SK-N-SH (cell line): ENCODE measurements at regions not wholly inside any gene's neighbourhood (a gene's known extent, or its start where the extent isn't known, plus 50 kb on each side); places are given as distances from the start of the nearest gene placed in this dataset.

Experiments used
- CTCF ChIA-PET: fragments of 300-600, 350-600 bp; formaldehyde crosslinking; extraction: SDS; loops from one replicate; lab custom pipeline; 2021; lab: Yijun Ruan, JAX
- POLR2A ChIA-PET: fragments of 350-600 bp; sonication (Branson Sonifier 250); formaldehyde crosslinking; extraction: SDS; loops from one replicate; lab custom pipeline; 2020; ENCODE audit warnings: antibody characterized with exemption, inconsistent platforms; lab: Yijun Ruan, JAX
- DNase-seq: peaks from one replicate; pipeline ENCODE4 v3.0.0; 2012
- H2AFZ ChIP-seq: fragments of 200-600 bp; sonication (generic); 2 replicates; pipeline ENCODE4 v1.8.1; 2016; ENCODE audit warnings: antibody characterized with exemption, mild to moderate bottlenecking, low read depth
- H3F3A ChIP-seq: fragments of 200-600 bp; sonication (generic); replicated peaks from 2 replicates; pipeline ENCODE3; 2016; ENCODE audit warnings: antibody characterized with exemption, mild to moderate bottlenecking; ENCODE audit not compliant: insufficient read depth
- H3K27ac ChIP-seq, 2 experiments: fragments of 200-500 bp in 1 of 2; fragments of 200-600 bp in 1 of 2; sonication (Bioruptor generic) in 1 of 2; sonication (generic), shearing (Covaris generic) in 1 of 2; 2 replicates each; pipeline versions ENCODE4 v1.5.1 to v1.6.1; 2014 to 2016; ENCODE audit warnings: low read depth in 2 of 2, inconsistent platforms in 1 of 2, low read length in 1 of 2, mild to moderate bottlenecking in 1 of 2, mixed read lengths in 1 of 2
- H3K27me3 ChIP-seq: fragments of 200-600 bp; sonication (generic), shearing (Covaris generic); 2 replicates; pipeline ENCODE4 v1.6.1; 2016; ENCODE audit warnings: mixed run types; ENCODE audit not compliant: insufficient read depth
- H3K36me3 ChIP-seq, 2 experiments: fragments of 200-500 bp in 1 of 2; fragments of 200-600 bp in 1 of 2; sonication (Bioruptor generic) in 1 of 2; sonication (generic) in 1 of 2; replicated peaks in 1 of 2; 2 replicates each; pipeline versions ENCODE3 to v1.5.1; 2014 to 2016; ENCODE audit warnings: low read length in 1 of 2, mild to moderate bottlenecking in 1 of 2; ENCODE audit not compliant: insufficient read depth in 2 of 2, control insufficient read depth in 1 of 2
- H3K4me1 ChIP-seq, 2 experiments: fragments of 200-500 bp in 1 of 2; fragments of 200-600 bp in 1 of 2; sonication (Bioruptor generic) in 1 of 2; sonication (generic), shearing (Covaris generic) in 1 of 2; 2 replicates each; pipeline versions ENCODE4 v1.5.1 to v1.6.1; 2014 to 2016; ENCODE audit warnings: low read depth in 1 of 2, low read length in 1 of 2, mixed run types in 1 of 2; ENCODE audit not compliant: insufficient read depth in 2 of 2, control insufficient read depth in 1 of 2
- H3K4me2 ChIP-seq: fragments of 200-600 bp; sonication (generic), shearing (Covaris generic); 2 replicates; pipeline ENCODE4 v1.6.1; 2017; ENCODE audit warnings: mixed run types
- H3K4me3 ChIP-seq, 2 experiments: fragments of 200-500 bp in 1 of 2; fragments of 200-600 bp in 1 of 2; sonication (Bioruptor generic) in 1 of 2; sonication (generic), shearing (Covaris generic) in 1 of 2; 2 replicates each; pipeline versions ENCODE4 v1.5.1 to v1.8.1; 2014 to 2016; ENCODE audit warnings: low read depth in 2 of 2, inconsistent platforms in 1 of 2, low read length in 1 of 2, mild to moderate bottlenecking in 1 of 2, mixed read lengths in 1 of 2, moderate library complexity in 1 of 2
- H3K79me2 ChIP-seq: fragments of 200-600 bp; sonication (generic); 2 replicates; pipeline ENCODE4 v1.8.1; 2017; ENCODE audit warnings: mild to moderate bottlenecking; ENCODE audit not compliant: insufficient read depth
- H3K9ac ChIP-seq: fragments of 200-600 bp; sonication (generic); 2 replicates; pipeline ENCODE4 v1.6.1; 2017; ENCODE audit warnings: mixed run types
- H3K9me2 ChIP-seq: fragments of 200-600 bp; sonication (generic); 2 replicates; pipeline ENCODE4 v1.6.1; 2017; ENCODE audit warnings: mixed run types
- H3K9me3 ChIP-seq: fragments of 200-600 bp; sonication (generic); 2 replicates; pipeline ENCODE4 v1.6.1; 2017; ENCODE audit warnings: mixed run types, mild to moderate bottlenecking, moderate library complexity
- H4K20me1 ChIP-seq: fragments of 200-600 bp; sonication (generic); 2 replicates; pipeline ENCODE4 v1.6.1; 2017; ENCODE audit warnings: mild to moderate bottlenecking, mixed run types; ENCODE audit not compliant: insufficient read depth
- CTCF ChIP-seq: fragments of 200-600 bp; sonication (generic); IDR thresholded peaks from 2 replicates; pipeline ENCODE4 v1.6.1; 2017; ENCODE audit warnings: antibody characterized with exemption, mild to moderate bottlenecking, moderate library complexity
- ELF1 ChIP-seq: IDR thresholded peaks from 2 replicates; pipeline ENCODE4 v1.4.0; 2012
- EP300 ChIP-seq, 2 experiments: IDR thresholded peaks; 2 replicates each; pipeline versions ENCODE4 v1.4.0 to v1.6.1; 2012; ENCODE audit warnings: borderline replicate concordance in 1 of 2, low read depth in 1 of 2, low read length in 1 of 2
- FOSL2 ChIP-seq: IDR thresholded peaks from 2 replicates; pipeline ENCODE4 v1.4.0; 2012; ENCODE audit warnings: low read depth, mild to moderate bottlenecking, moderate library complexity, borderline replicate concordance
- GATA2 ChIP-seq: sonication (generic); formaldehyde crosslinking; IDR thresholded peaks from 2 replicates; pipeline ENCODE4 v1.5.0; 2020; ENCODE audit warnings: mild to moderate bottlenecking, missing genetic modification reagents
- JUND ChIP-seq: IDR thresholded peaks from 2 replicates; pipeline ENCODE4 v1.4.0; 2012
- MAX ChIP-seq: IDR thresholded peaks from 2 replicates; pipeline ENCODE4 v1.4.0; 2012; ENCODE audit warnings: low read depth
- MXI1 ChIP-seq: IDR thresholded peaks from 2 replicates; pipeline ENCODE4 v1.6.1; 2012; ENCODE audit warnings: mild to moderate bottlenecking, low read depth, low read length, improper control_type of control experiment
- PBX3 ChIP-seq: IDR thresholded peaks from 2 replicates; pipeline ENCODE4; 2012
- RAD21 ChIP-seq: IDR thresholded peaks from 2 replicates; pipeline ENCODE4 v1.6.1; 2012; ENCODE audit warnings: mild to moderate bottlenecking, low read length
- REST ChIP-seq: IDR thresholded peaks from 2 replicates; pipeline ENCODE4 v1.6.1; 2012; ENCODE audit warnings: mild to moderate bottlenecking, low read depth, low read length, moderate library complexity
- RFX5 ChIP-seq: IDR thresholded peaks from 2 replicates; pipeline ENCODE4 v1.6.1; 2012; ENCODE audit warnings: mild to moderate bottlenecking, improper control_type of control experiment, low read length
- RXRA ChIP-seq: IDR thresholded peaks from 2 replicates; pipeline ENCODE4 v1.4.0; 2012; ENCODE audit warnings: low read depth, mild to moderate bottlenecking, borderline replicate concordance
- SMC3 ChIP-seq: IDR thresholded peaks from 2 replicates; pipeline ENCODE4 v1.6.1; 2012; ENCODE audit warnings: low read depth, low read length, improper control_type of control experiment
- TCF12 ChIP-seq: IDR thresholded peaks from 2 replicates; pipeline ENCODE4 v1.4.0; 2012
- ZBTB33 ChIP-seq: IDR thresholded peaks from 2 replicates; pipeline ENCODE4 v1.4.0; 2012; ENCODE audit warnings: low read depth, borderline replicate concordance
- WGBS: methylation state at CpG from one replicate; pipeline ENCODE4 v1.1.6; 2017; ENCODE audit warnings: low lambda C conversion rate; 5-methylcytosine and 5-hydroxymethylcytosine counted together

- TF ChIP-seq ELF1 (no peak), MAX (no peak), ZBTB33 (no peak), MXI1 (no peak), FOSL2 (no peak), RXRA (no peak)
Measured at GRCh38 chr14:24712374-24712773, 78.4 kb upstream of the GZMB start (continued).

GRCh38 chr14:24710403-24711112, 76.6 kb upstream of the GZMB start:
- Histone ChIP-seq H3K27ac (no peak overlapping the region), H3K4me1 (peaks cover 0 to 3% of the 10 kb centered on the region in 2 experiments; a peak in 1 of 4 replicates), H3K9me2 (no peaks in the 10 kb centered on the region), H3K4me2 (peak overlapping the region; percentile 78), H3K9ac (no peak overlapping the region), H3K4me3 (peak overlapping the region; percentile 38 to 55; a peak in 3 of 4 replicates), H3K9me3 (no peaks in the 10 kb centered on the region), H3K27me3 (peaks cover 28% of the 10 kb centered on the region; the same call in 1 of the 2 replicates), H3K36me3 (no peaks in the 10 kb centered on the region), H4K20me1 (no peaks in the 10 kb centered on the region), H3F3A (no peaks in the 10 kb centered on the region), H3K79me2 (no peaks in the 10 kb centered on the region), H2AFZ (peak overlapping the region; percentile 73; the same call in 1 of the 2 replicates)
- CTCF ChIA-PET = interaction anchor here (0.6 to 4.7 kb wide), 26 partner anchors 9 to 558 kb away, joined by 3 to 59 read pairs (median 4); no protein-coding TSS in a partner anchor
- TF ChIP-seq TCF12 (no peak), GATA2 (CRISPR knock-in tag) (no peak), PBX3 (no peak), RAD21 (peak; percentile 62), MAX (no peak), EP300 (IDR thresholded peaks at IDR 0.05; ENCODE audit: borderline replicate concordance in 1 of 2, low read depth in 1 of 2, low read length in 1 of 2) (no peak), CTCF (peak; percentile 93), JUND (no peak), RFX5 (no peak), SMC3 (0 out of 2 replicates have a peak, but pooled peaks have one; percentile 14), REST (no peak), ZBTB33 (no peak)
- WGBS = 5% methylated on average over 16 of the region's 16 CpGs
- peak; percentile 45 for DNase-seq
- POLR2A ChIA-PET = interaction anchor here (0.7 kb wide), 1 partner anchor 27 kb away, joined by 6 read pairs; no protein-coding TSS in a partner anchor
